Lower leg skin (tissue), 4 donors: ENCODE measurements at regions not wholly inside any gene's neighbourhood (a gene's known extent, or its start where the extent isn't known, plus 50 kb on each side); places are given as distances from the start of the nearest gene placed in this dataset.

ENCODE experiments used
- DNase-seq, 2 donors: peaks; one replicate each; pipeline ENCODE4 v3.0.0-alpha.2; 2019; ENCODE audit warnings: low spot score in 2 of 2
- H3K4me3 ChIP-seq: fragments of 200-600 bp; sonication (generic); 2 replicates; pipeline ENCODE4 v1.5.1; 2017; ENCODE audit warnings: mild to moderate bottlenecking, low read depth; ENCODE audit not compliant: poor library complexity, severe bottlenecking
- POLR2A ChIP-seq, 2 donors: fragments of 450-650 bp; IDR thresholded peaks; one replicate each; pipeline ENCODE4 v1.6.1; 2016 to 2017; ENCODE audit warnings: antibody characterized with exemption in 2 of 2, mild to moderate bottlenecking in 1 of 2, moderate library complexity in 1 of 2
- WGBS, 2 donors: methylation state at CpG; one replicate each; pipeline ENCODE4 v1.1.5; 2018; 5-methylcytosine and 5-hydroxymethylcytosine counted together
- intact Hi-C: fragments of 100-400 bp; cut with DNase I; formaldehyde crosslinking; loops from one replicate; pipeline ENCODE4 v1.15.0; 2023; ENCODE audit warnings: low total_unique reads
- TF ChIP-seq, protein P1 (sequence below), 3 donors: fragments of 450-650 bp; IDR thresholded peaks; one replicate each; pipeline ENCODE4 v1.5.1; 2016; ENCODE audit warnings: antibody characterized with exemption in 3 of 3, mild to moderate bottlenecking in 3 of 3, moderate library complexity in 2 of 3

GRCh38 chr9:2321523-2322148 lies 300.0 kb upstream of the VLDLR start:
- TF ChIP-seq POLR2A (IDR thresholded peaks at IDR 0.05): no peak
- TF ChIP-seq, protein P1, sequence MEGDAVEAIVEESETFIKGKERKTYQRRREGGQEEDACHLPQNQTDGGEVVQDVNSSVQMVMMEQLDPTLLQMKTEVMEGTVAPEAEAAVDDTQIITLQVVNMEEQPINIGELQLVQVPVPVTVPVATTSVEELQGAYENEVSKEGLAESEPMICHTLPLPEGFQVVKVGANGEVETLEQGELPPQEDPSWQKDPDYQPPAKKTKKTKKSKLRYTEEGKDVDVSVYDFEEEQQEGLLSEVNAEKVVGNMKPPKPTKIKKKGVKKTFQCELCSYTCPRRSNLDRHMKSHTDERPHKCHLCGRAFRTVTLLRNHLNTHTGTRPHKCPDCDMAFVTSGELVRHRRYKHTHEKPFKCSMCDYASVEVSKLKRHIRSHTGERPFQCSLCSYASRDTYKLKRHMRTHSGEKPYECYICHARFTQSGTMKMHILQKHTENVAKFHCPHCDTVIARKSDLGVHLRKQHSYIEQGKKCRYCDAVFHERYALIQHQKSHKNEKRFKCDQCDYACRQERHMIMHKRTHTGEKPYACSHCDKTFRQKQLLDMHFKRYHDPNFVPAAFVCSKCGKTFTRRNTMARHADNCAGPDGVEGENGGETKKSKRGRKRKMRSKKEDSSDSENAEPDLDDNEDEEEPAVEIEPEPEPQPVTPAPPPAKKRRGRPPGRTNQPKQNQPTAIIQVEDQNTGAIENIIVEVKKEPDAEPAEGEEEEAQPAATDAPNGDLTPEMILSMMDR (IDR thresholded peaks at IDR 0.05): no peak
- H3K4me3 ChIP-seq: no peak overlapping the region
- no peak for DNase-seq
- intact Hi-C loops: no loop called here

- intact Hi-C loops: no loop called here
- TF ChIP-seq, protein P1 (IDR thresholded peaks at IDR 0.05): no peak
- no peak for TF ChIP-seq POLR2A (IDR thresholded peaks at IDR 0.05)
- no peak for DNase-seq
- 83 to 92% methylated on average over 2 of the region's 2 CpGs for WGBS, 2 donors
- no peak overlapping the region for H3K4me3 ChIP-seq
Measured at GRCh38 chr9:2324742-2325141, 296.8 kb upstream of the VLDLR start.

DNA sequence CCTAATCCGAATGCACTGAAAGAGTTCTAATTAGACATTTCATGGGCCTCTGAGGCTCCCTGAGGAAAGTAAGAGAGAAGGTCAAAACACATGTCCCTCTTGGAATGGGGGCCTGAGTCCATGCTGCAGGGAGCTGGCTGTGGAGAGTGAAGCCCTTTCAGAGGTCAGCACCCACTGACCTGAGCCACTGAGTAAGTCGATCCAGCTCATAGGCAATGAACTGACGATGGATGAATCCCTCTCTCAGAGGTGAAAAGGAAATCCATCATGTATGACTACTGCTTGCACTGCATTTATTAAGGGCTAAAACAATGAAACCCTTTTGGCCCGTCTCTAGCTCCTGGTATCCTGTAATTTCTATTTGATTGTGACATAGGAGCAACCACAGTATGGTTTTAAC lies 288.9 kb upstream of the VLDLR start:
- WGBS, 2 donors: 56 to 89% methylated on average over 4 of the region's 4 CpGs
- TF ChIP-seq, protein P1 (IDR thresholded peaks at IDR 0.05): no peak
- TF ChIP-seq POLR2A (IDR thresholded peaks at IDR 0.05): no peak

DNA sequence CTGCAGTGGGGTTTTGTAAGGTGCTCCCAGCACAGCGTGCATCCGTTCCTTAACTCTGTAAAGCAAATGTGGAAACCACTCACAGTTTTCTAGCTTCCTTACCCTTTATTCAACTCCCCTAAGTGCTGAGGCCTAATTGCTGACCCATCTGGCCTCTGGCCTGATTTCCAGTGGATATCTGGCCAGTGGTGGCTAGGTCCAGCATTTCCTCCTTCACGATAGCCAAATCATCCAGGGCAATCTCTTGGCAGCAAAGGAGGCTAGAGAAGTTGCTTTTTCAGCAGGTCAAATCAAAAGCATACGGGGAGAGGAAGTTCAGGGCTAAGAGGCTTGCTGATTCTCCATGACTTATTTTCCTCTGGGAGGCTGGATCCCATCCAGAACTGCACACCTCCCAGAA lies 286.3 kb upstream of the VLDLR start:
- intact Hi-C loops: no loop called here
- 68 to 71% methylated on average over 4 of the region's 4 CpGs for WGBS, 2 donors
- no peak for DNase-seq

More for the DNA sequence above, 288.9 kb upstream of the VLDLR start:
- no peak for DNase-seq
- intact Hi-C loops: no loop called here
- no peak overlapping the region for H3K4me3 ChIP-seq

GRCh38 chr9:2336055-2336454 lies 285.5 kb upstream of the VLDLR start:
- intact Hi-C loops: no loop called here
- no peak for DNase-seq
- TF ChIP-seq POLR2A (IDR thresholded peaks at IDR 0.05): no peak
- TF ChIP-seq, protein P1 (IDR thresholded peaks at IDR 0.05): no peak
- no peak overlapping the region for H3K4me3 ChIP-seq
- WGBS, 2 donors: 71 to 78% methylated on average over 4 of the region's 4 CpGs

More for the DNA sequence above, 286.3 kb upstream of the VLDLR start:
- TF ChIP-seq, protein P1 (IDR thresholded peaks at IDR 0.05): no peak
- TF ChIP-seq POLR2A (IDR thresholded peaks at IDR 0.05): no peak
- no peak overlapping the region for H3K4me3 ChIP-seq

GRCh38 chr9:2337131-2337530 lies 284.5 kb upstream of the VLDLR start:
- intact Hi-C loops: no loop called here
- WGBS, 2 donors: 55 to 78% methylated on average over 2 of the region's 2 CpGs

More at GRCh38 chr9:2337131-2337530, 284.5 kb upstream of the VLDLR start:
- no peak overlapping the region for H3K4me3 ChIP-seq
- no peak for DNase-seq
- TF ChIP-seq, protein P1 (IDR thresholded peaks at IDR 0.05): no peak
- no peak for TF ChIP-seq POLR2A (IDR thresholded peaks at IDR 0.05)
